Heart left ventricle (tissue), 16 donors: ENCODE measurements at regions not wholly inside any gene's neighbourhood (a gene's known extent, or its start where the extent isn't known, plus 50 kb on each side); places are given as distances from the start of the nearest gene placed in this dataset.

Source experiments
- ATAC-seq, 4 donors: fragments of 200-7000 bp; cut with Tn5 transposase; one replicate each; pipeline ENCODE4 v1.9.1; 2020 to 2022; ENCODE audit warnings: moderate library complexity in 4 of 4, mild to moderate bottlenecking in 3 of 4, moderate number of reproducible peaks in 1 of 4
- DNase-seq, 5 donors: peaks; one replicate each; pipeline ENCODE4 v3.0.0-alpha.2; 2020
- H3K27ac ChIP-seq, 12 donors: fragments of 200-600 bp; sonication (generic) in 4 of 12; one replicate each; pipeline versions ENCODE4 v1.5.0 to v1.8.0; 2016 to 2022; ENCODE audit warnings: mild to moderate bottlenecking in 2 of 12
- H3K27me3 ChIP-seq, 9 donors: fragments of 200-600 bp; sonication (generic) in 2 of 9; one replicate each; pipeline versions ENCODE4 v1.5.1 to v1.8.0; 2016 to 2022; ENCODE audit warnings: mild to moderate bottlenecking in 3 of 9
- H3K36me3 ChIP-seq, 9 donors: fragments of 200-600 bp; sonication (generic) in 2 of 9; one replicate each; pipeline versions ENCODE4 v1.5.0 to v1.8.0; 2018 to 2022; ENCODE audit warnings: mild to moderate bottlenecking in 2 of 9
- H3K4me1 ChIP-seq, 12 donors: fragments of 200-600 bp; sonication (generic) in 4 of 12; one replicate each; pipeline versions ENCODE4 v1.5.0 to v1.8.0; 2016 to 2022; ENCODE audit warnings: mild to moderate bottlenecking in 3 of 12
- H3K4me3 ChIP-seq, 12 donors: fragments of 200-600 bp; sonication (generic) in 4 of 12; one replicate each; pipeline versions ENCODE4 v1.5.0 to v1.8.0; 2017 to 2022; ENCODE audit warnings: mild to moderate bottlenecking in 9 of 12, moderate library complexity in 4 of 12
- H3K9me3 ChIP-seq, 12 donors: fragments of 200-600 bp; sonication (generic) in 4 of 12; one replicate each; pipeline versions ENCODE4 v1.5.0 to v1.8.0; 2016 to 2022; ENCODE audit warnings: mild to moderate bottlenecking in 1 of 12
- CTCF ChIP-seq, 12 donors: fragments of 200-600 bp; sonication (generic) in 4 of 12; IDR thresholded peaks; one replicate each; pipeline versions ENCODE4 v1.5.0 to v1.8.0; 2018 to 2022; ENCODE audit warnings: antibody characterized with exemption in 12 of 12, mild to moderate bottlenecking in 5 of 12
- POLR2A ChIP-seq, 2 donors: fragments of 450-650 bp; IDR thresholded peaks; one replicate each; pipeline ENCODE4 v1.6.1; 2017; ENCODE audit warnings: antibody characterized with exemption in 2 of 2, mild to moderate bottlenecking in 2 of 2, moderate library complexity in 2 of 2
- WGBS, 4 donors: extraction: QIAGEN DNeasy Blood & Tissue Kit in 2 of 4; methylation state at CpG; one replicate each; pipeline versions ENCODE4 v1.1.5 to v1.1.7; 2013 to 2018; 5-methylcytosine and 5-hydroxymethylcytosine counted together
- intact Hi-C, 10 donors: fragments of 100-400 bp; cut with DNase I; formaldehyde crosslinking; loops; one replicate each; pipeline versions ENCODE4 v1.11.1 to v1.14.2; 2022
- donor health status: ischemic (EF 13 %, LVEDD 7.1; RV severe dilation, severe dysfunction).
- donor health status: healthy with polysubstance abuse.
- donor health status: DM: no; HTN: yes; CAD: no.
- donor health status: DM: no; HTN: no; CAD: no.
- donor health status: ischemic (EF 25% LVEDD 6.9; RV normal size, moderate dysfunction).
- donor health status: ischemic (EF 25% LVEDD 5.7; RV mildly dilated, moderate dysfunction).
- donor health status: healthy.
- donor health status: DM: yes; HTN: yes; CAD: no.
- donor health status: ischemic (EF 35%, LVEDD 5.7; RV mildly dilated, moderate dysfunction).
- donor health status: nonischemic (EF 11% LVEDD 7.7; RV severe dilation, severe dysfunction).
- donor health status: DM: yes; HTN: yes; CAD: no.
- donor health status: PGD.
- donor health status: ischemic (EF 29% LVEDD 5.4; RV normal size, mild dysfunction).
- donor health status: nonischemic (EF 23%, LVEDD 6.1; RV moderate dilation, normal function).

DNA sequence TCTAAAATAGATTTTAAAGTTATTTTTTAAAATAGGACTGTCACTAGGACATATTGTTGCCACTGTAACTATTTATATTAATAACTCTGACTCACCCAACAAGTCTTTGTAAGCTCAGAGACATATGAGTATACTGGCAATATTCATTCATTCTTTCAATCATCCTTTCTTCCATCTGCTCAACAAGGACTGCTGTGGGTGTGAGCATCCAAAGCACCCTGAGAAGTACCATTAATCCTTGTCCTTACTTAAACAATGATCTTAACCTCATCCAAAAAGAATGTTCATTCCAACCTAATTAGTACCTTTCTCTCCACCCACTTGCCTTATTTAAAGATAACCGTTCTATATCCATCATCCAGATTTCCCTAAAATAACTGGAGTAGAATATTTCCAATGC lies 94.2 kb upstream of the PPP2R3A start:
- Histone ChIP-seq H3K4me1 (no peaks in the 10 kb centered on the region), H3K4me3 (no peak overlapping the region), H3K27ac (no peak overlapping the region), H3K9me3 (peaks cover 0 to 33% (median 10%) of the 10 kb centered on the region in 12 donors), H3K36me3 (no peaks in the 10 kb centered on the region), H3K27me3 (no peaks in the 10 kb centered on the region)
- 70 to 90% (median 77%) methylated on average over 1 of the region's 1 CpG for WGBS, 4 donors
- no peak for ATAC-seq
- TF ChIP-seq POLR2A (IDR thresholded peaks at IDR 0.05) (no peak), CTCF (IDR thresholded peaks at IDR 0.05) (no peak)
- DNase-seq: no peak
- intact Hi-C loops: no loop called here

- intact Hi-C loops: no loop called here
- H3K4me3 ChIP-seq: no peak overlapping the region
- H3K9me3 ChIP-seq: peaks cover 0 to 39% (median 12%) of the 10 kb centered on the region in 12 donors
- H3K27ac ChIP-seq: no peak overlapping the region
- no peaks in the 10 kb centered on the region for H3K4me1 ChIP-seq
- WGBS, 4 donors: 63 to 78% (median 74%) methylated on average over 2 of the region's 2 CpGs
- TF ChIP-seq POLR2A (IDR thresholded peaks at IDR 0.05): no peak
- no peak for TF ChIP-seq CTCF (IDR thresholded peaks at IDR 0.05)
- H3K36me3 ChIP-seq: no peaks in the 10 kb centered on the region
- ATAC-seq (no peak), DNase-seq (no peak)
- no peaks in the 10 kb centered on the region for H3K27me3 ChIP-seq
Observed at GRCh38 chr3:135874035-135874434, 91.5 kb upstream of the PPP2R3A start.

GRCh38 chr3:135878501-135878900 lies 87.0 kb upstream of the PPP2R3A start:
- DNase-seq: no peak
- Histone ChIP-seq H3K9me3 (peaks cover 0 to 31% (median 11%) of the 10 kb centered on the region in 12 donors), H3K4me3 (no peak overlapping the region), H3K36me3 (no peaks in the 10 kb centered on the region), H3K4me1 (no peaks in the 10 kb centered on the region), H3K27me3 (no peaks in the 10 kb centered on the region), H3K27ac (no peak overlapping the region)
- 93 to 98% (median 96%) methylated on average over 3 of the region's 3 CpGs for WGBS, 4 donors
- no peak for ATAC-seq
- intact Hi-C loops: no loop called here
- TF ChIP-seq POLR2A (IDR thresholded peaks at IDR 0.05) (no peak), CTCF (IDR thresholded peaks at IDR 0.05) (no peak)

DNA sequence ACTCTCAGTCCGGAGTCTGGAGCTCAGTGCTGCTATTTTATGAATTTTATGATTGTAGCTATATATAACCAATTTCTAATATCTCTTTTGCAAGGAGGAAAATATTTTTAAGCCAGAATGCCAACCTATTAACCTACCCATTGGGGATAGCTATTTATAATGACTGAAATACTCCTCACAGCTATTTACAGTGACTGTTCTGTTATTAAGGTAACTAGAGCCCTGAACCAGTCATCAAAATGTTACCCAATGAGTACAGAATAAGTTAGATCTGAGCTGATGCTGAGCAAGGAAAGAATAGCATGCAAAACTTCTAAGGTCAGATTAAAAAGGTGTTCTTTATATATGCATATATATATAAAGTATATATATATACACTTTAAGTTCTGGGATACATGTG lies 79.6 kb upstream of the PPP2R3A start:
- no peak overlapping the region for H3K27ac ChIP-seq
- no peaks in the 10 kb centered on the region for H3K9me3 ChIP-seq
- H3K4me3 ChIP-seq: no peak overlapping the region
- no peaks in the 10 kb centered on the region for H3K27me3 ChIP-seq
- 79 to 94% (median 83%) methylated on average over 1 of the region's 1 CpG for WGBS, 4 donors
- intact Hi-C loops: no loop called here
- H3K4me1 ChIP-seq: no peaks in the 10 kb centered on the region
- no peaks in the 10 kb centered on the region for H3K36me3 ChIP-seq
- TF ChIP-seq CTCF (IDR thresholded peaks at IDR 0.05): no peak
- TF ChIP-seq POLR2A (IDR thresholded peaks at IDR 0.05): no peak
- DNase-seq (no peak), ATAC-seq (no peak)
